ENCODE measurements at regions not wholly inside any gene's neighbourhood (a gene's known extent, or its start where the extent isn't known, plus 50 kb on each side); places are given as distances from the start of the nearest gene placed in this dataset.

- no peak for DNase-seq
Observed at GRCh38 chr2:10985901-10986535, 74.3 kb downstream of the KCNF1 start.

- DNase-seq = no peak
Observed at GRCh38 chr2:10987439-10987838, 75.7 kb downstream of the KCNF1 start.

- DNase-seq = no peak
Observed at GRCh38 chr2:10987861-10988260, 76.1 kb downstream of the KCNF1 start.

- no peak for DNase-seq
Observed at GRCh38 chr2:10989151-10989550, 77.4 kb downstream of the KCNF1 start.

GRCh38 chr2:10989782-10990181 lies 78.0 kb downstream of the KCNF1 start:
- no peak for DNase-seq

GRCh38 chr2:10990561-10991111 lies 78.9 kb downstream of the KCNF1 start:
- DNase-seq = no peak

GRCh38 chr2:10992023-10992791 lies 80.5 kb downstream of the KCNF1 start:
- no peak for DNase-seq

GRCh38 chr2:10993001-10993481 lies 81.3 kb downstream of the KCNF1 start:
- no peak for DNase-seq

GRCh38 chr2:10995366-10995970 lies 83.7 kb downstream of the KCNF1 start:
- no peak for DNase-seq

GRCh38 chr2:11004199-11004598 lies 92.5 kb downstream of the KCNF1 start:
- peak; percentile 67 for DNase-seq

GRCh38 chr2:11005032-11005431 lies 93.3 kb downstream of the KCNF1 start:
- no peak for DNase-seq

- no peak for DNase-seq
Observed at GRCh38 chr2:11006191-11006590, 94.5 kb downstream of the KCNF1 start.

GRCh38 chr2:11007331-11008264 lies 95.9 kb downstream of the KCNF1 start:
- DNase-seq = no peak

GRCh38 chr2:11008773-11009172 lies 97.0 kb downstream of the KCNF1 start:
- no peak for DNase-seq

- no peak for DNase-seq
Observed at GRCh38 chr2:11009176-11009575, 97.4 kb downstream of the KCNF1 start.

GRCh38 chr2:11009891-11010290 lies 98.2 kb downstream of the KCNF1 start:
- no peak for DNase-seq

GRCh38 chr2:11011359-11011758 lies 99.6 kb downstream of the KCNF1 start:
- DNase-seq = no peak

- DNase-seq = no peak
Observed at GRCh38 chr2:11012131-11012693, 100.5 kb downstream of the KCNF1 start.

GRCh38 chr2:11013196-11013595 lies 101.5 kb downstream of the KCNF1 start:
- DNase-seq = no peak

- DNase-seq = no peak
Observed at GRCh38 chr2:11014026-11014425, 102.3 kb downstream of the KCNF1 start.

GRCh38 chr2:11016735-11017388 lies 105.1 kb downstream of the KCNF1 start:
- no peak for DNase-seq

GRCh38 chr2:11017921-11018320 lies 106.2 kb downstream of the KCNF1 start:
- no peak for DNase-seq
